ENCODE measurements at regions not wholly inside any gene's neighbourhood (a gene's known extent, or its start where the extent isn't known, plus 50 kb on each side); places are given as distances from the start of the nearest gene placed in this dataset.
"Not testable (repeated sequence)": the region's sequence is repeated elsewhere in the genome, so short reads cannot be mapped to it uniquely, and the experiment has no call there.

- no peak overlapping the region for H3K27ac ChIP-seq
- no peaks in the 10 kb centered on the region for H3K4me1 ChIP-seq
- TF ChIP-seq CTCF (IDR thresholded peaks at IDR 0.05), result no peak
- no peak for TF ChIP-seq POLR2AphosphoS5 (IDR thresholded peaks at IDR 0.05)
- no peak for TF ChIP-seq POLR2A (IDR thresholded peaks at IDR 0.05)
- no peak for TF ChIP-seq EP300 (IDR thresholded peaks at IDR 0.05)
- no peaks in the 10 kb centered on the region for H3K36me3 ChIP-seq
- no peaks in the 10 kb centered on the region for H3K27me3 ChIP-seq
- H3K4me3 ChIP-seq, result no peak overlapping the region
- 60 to 64% methylated on average over 3 of the region's 3 CpGs for WGBS, 2 donors
- DNase-seq (no peak), ATAC-seq (ENCODE audit: low FRiP score in 2 of 2) (no peak)
- no peaks in the 10 kb centered on the region for H3K9me3 ChIP-seq
These were observed 82.9 kb upstream of the TBC1D5 start for GRCh38 chr3:17825298-17825697.

- no peak for TF ChIP-seq POLR2A (IDR thresholded peaks at IDR 0.05)
- no peak for TF ChIP-seq CTCF (IDR thresholded peaks at IDR 0.05)
- TF ChIP-seq POLR2AphosphoS5 (IDR thresholded peaks at IDR 0.05), result no peak
- no peak for TF ChIP-seq EP300 (IDR thresholded peaks at IDR 0.05)
- Histone ChIP-seq H3K4me1 (no peaks in the 10 kb centered on the region), H3K27ac (no peak overlapping the region), H3K27me3 (no peaks in the 10 kb centered on the region), H3K4me3 (no peak overlapping the region), H3K9me3 (no peaks in the 10 kb centered on the region), H3K36me3 (no peaks in the 10 kb centered on the region)
- ATAC-seq (ENCODE audit: low FRiP score in 2 of 2), result no peak
- no peak for DNase-seq
These were observed 81.4 kb upstream of the TBC1D5 start for GRCh38 chr3:17823816-17824215.

- ATAC-seq (ENCODE audit: low FRiP score in 2 of 2), result no peak
- no peak overlapping the region for H3K4me3 ChIP-seq
- WGBS, 2 donors, result 69 to 76% methylated on average over 4 of the region's 4 CpGs
These were observed 80.6 kb upstream of the TBC1D5 start for GRCh38 chr3:17823036-17823435.

GRCh38 chr3:17820704-17821103 lies 78.3 kb upstream of the TBC1D5 start:
- no peaks in the 10 kb centered on the region for H3K27me3 ChIP-seq
- DNase-seq, result no peak
- no peaks in the 10 kb centered on the region for H3K9me3 ChIP-seq
- no peak for ATAC-seq (ENCODE audit: low FRiP score in 2 of 2)
- no peaks in the 10 kb centered on the region for H3K36me3 ChIP-seq
- no peak overlapping the region for H3K4me3 ChIP-seq
- 20 to 27% methylated on average over 2 of the region's 2 CpGs for WGBS, 2 donors
- H3K4me1 ChIP-seq, result no peaks in the 10 kb centered on the region
- no peak for TF ChIP-seq CTCF (IDR thresholded peaks at IDR 0.05)
- no peak for TF ChIP-seq POLR2AphosphoS5 (IDR thresholded peaks at IDR 0.05)
- TF ChIP-seq POLR2A (IDR thresholded peaks at IDR 0.05), result no peak
- no peak for TF ChIP-seq EP300 (IDR thresholded peaks at IDR 0.05)
- no peak overlapping the region for H3K27ac ChIP-seq

More at GRCh38 chr3:17823036-17823435, 80.6 kb upstream of the TBC1D5 start:
- Histone ChIP-seq H3K36me3 (no peaks in the 10 kb centered on the region), H3K27ac (no peak overlapping the region), H3K4me1 (no peaks in the 10 kb centered on the region), H3K9me3 (no peaks in the 10 kb centered on the region), H3K27me3 (no peaks in the 10 kb centered on the region)
- no peak for DNase-seq
- TF ChIP-seq POLR2A (IDR thresholded peaks at IDR 0.05), result no peak
- no peak for TF ChIP-seq POLR2AphosphoS5 (IDR thresholded peaks at IDR 0.05)
- no peak for TF ChIP-seq EP300 (IDR thresholded peaks at IDR 0.05)
- no peak for TF ChIP-seq CTCF (IDR thresholded peaks at IDR 0.05)

- no peaks in the 10 kb centered on the region for H3K36me3 ChIP-seq
- ATAC-seq (ENCODE audit: low FRiP score in 2 of 2) (no peak), DNase-seq (no peak)
- H3K4me1 ChIP-seq, result no peaks in the 10 kb centered on the region
- H3K9me3 ChIP-seq, result no peaks in the 10 kb centered on the region
- no peak overlapping the region for H3K27ac ChIP-seq
- H3K4me3 ChIP-seq, result no peak overlapping the region
- no peaks in the 10 kb centered on the region for H3K27me3 ChIP-seq
- TF ChIP-seq POLR2AphosphoS5 (IDR thresholded peaks at IDR 0.05) (no peak), EP300 (IDR thresholded peaks at IDR 0.05) (no peak), POLR2A (IDR thresholded peaks at IDR 0.05) (no peak), CTCF (IDR thresholded peaks at IDR 0.05) (no peak)
These were observed 77.8 kb upstream of the TBC1D5 start for GRCh38 chr3:17820275-17820674.

- not testable (repeated sequence) for H3K36me3 ChIP-seq; H3K9me3 ChIP-seq; ATAC-seq (ENCODE audit: low FRiP score in 2 of 2); H3K27me3 ChIP-seq; H3K4me3 ChIP-seq; H3K4me1 ChIP-seq; H3K27ac ChIP-seq
- WGBS, 2 donors, result 96 to 97% methylated on average over 6 to 17 of the region's 20 CpGs
- peak in 1 of 2 donors; percentile 70 for DNase-seq
These were observed 75.5 kb upstream of the TBC1D5 start for GRCh38 chr3:17817973-17818372.
